ENCODE measurements at regions not wholly inside any gene's neighbourhood (a gene's known extent, or its start where the extent isn't known, plus 50 kb on each side); places are given as distances from the start of the nearest gene placed in this dataset.

DNA sequence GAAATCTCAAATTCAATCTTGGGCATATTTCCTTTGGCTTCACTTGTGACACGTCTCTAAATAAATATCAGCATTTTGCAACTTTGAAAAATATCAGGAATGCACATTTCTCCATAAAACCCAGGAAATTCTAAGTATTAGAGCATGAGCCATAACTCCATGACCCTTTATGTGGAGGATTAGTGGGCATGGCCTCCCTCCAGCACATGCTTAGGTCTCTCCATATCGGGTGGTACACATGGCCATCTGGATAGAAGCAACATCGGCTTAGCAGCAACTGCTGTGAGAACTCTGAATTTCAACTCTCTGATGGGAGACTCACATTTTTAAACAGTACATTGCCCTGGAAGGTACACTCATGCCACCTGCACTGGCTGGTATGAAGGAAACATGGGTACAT, 73.7 kb upstream of the EGFLAM start:
- H3K27me3 ChIP-seq (ENCODE audit: control insufficient read depth in 2 of 2, insufficient read depth in 2 of 2, low read length in 2 of 2), result no peaks in the 10 kb centered on the region
- no peak overlapping the region for H3K9ac ChIP-seq (ENCODE audit: insufficient read depth, low read length, poor library complexity, severe bottlenecking)
- Mint-ChIP-seq H3K4me1 (no peaks in the 10 kb centered on the region), H3K27ac (no peak overlapping the region), H3K9me3 (peaks cover 0 to 3% (median 0%) of the 10 kb centered on the region in 7 donors), H3K36me3 (no peaks in the 10 kb centered on the region), H3K27me3 (ENCODE audit: low read depth in 3 of 3) (peaks cover 2 to 12% (median 2%) of the 10 kb centered on the region in 3 donors), H3K4me3 (no peak overlapping the region)
- no peak overlapping the region for H3K4me3 ChIP-seq (replicated peaks in 1 of 3; ENCODE audit: low read depth in 2 of 3, low read length in 3 of 3)
- H3K79me2 ChIP-seq (ENCODE audit: insufficient read depth, low read length), result no peaks in the 10 kb centered on the region
- no peak for DNase-seq
- intact Hi-C loops (cut with micrococcal nuclease), result no loop called here
- H3K4me1 ChIP-seq (ENCODE audit: control insufficient read depth in 1 of 2, insufficient read depth in 2 of 2, low read length in 2 of 2), result no peaks in the 10 kb centered on the region
- H2AFZ ChIP-seq (ENCODE audit: insufficient read depth, low read depth, low read length, poor library complexity, severe bottlenecking), result no peak overlapping the region
- H3K27ac ChIP-seq (ENCODE audit: low read depth in 1 of 2, low read length in 2 of 2), result no peak overlapping the region
- TF ChIP-seq, protein P1, sequence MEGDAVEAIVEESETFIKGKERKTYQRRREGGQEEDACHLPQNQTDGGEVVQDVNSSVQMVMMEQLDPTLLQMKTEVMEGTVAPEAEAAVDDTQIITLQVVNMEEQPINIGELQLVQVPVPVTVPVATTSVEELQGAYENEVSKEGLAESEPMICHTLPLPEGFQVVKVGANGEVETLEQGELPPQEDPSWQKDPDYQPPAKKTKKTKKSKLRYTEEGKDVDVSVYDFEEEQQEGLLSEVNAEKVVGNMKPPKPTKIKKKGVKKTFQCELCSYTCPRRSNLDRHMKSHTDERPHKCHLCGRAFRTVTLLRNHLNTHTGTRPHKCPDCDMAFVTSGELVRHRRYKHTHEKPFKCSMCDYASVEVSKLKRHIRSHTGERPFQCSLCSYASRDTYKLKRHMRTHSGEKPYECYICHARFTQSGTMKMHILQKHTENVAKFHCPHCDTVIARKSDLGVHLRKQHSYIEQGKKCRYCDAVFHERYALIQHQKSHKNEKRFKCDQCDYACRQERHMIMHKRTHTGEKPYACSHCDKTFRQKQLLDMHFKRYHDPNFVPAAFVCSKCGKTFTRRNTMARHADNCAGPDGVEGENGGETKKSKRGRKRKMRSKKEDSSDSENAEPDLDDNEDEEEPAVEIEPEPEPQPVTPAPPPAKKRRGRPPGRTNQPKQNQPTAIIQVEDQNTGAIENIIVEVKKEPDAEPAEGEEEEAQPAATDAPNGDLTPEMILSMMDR (IDR thresholded peaks at IDR 0.05), result no peak
- H3K36me3 ChIP-seq (replicated peaks in 1 of 2; ENCODE audit: control insufficient read depth in 1 of 2, insufficient read depth in 2 of 2, low read length in 2 of 2), result no peaks in the 10 kb centered on the region
- H3K4me2 ChIP-seq (replicated peaks; ENCODE audit: extremely low read depth, low read length, poor library complexity, severe bottlenecking), result no peak overlapping the region
- WGBS (ENCODE audit: insufficient coverage), result 94% methylated on average over 2 of the region's 3 CpGs
- H3K9me3 ChIP-seq (replicated peaks in 1 of 2; ENCODE audit: control insufficient read depth in 1 of 2, insufficient read depth in 1 of 2, low read length in 2 of 2), result no peaks in the 10 kb centered on the region
- H4K20me1 ChIP-seq (ENCODE audit: insufficient read depth, low read length), result no peaks in the 10 kb centered on the region

GRCh38 chr5:38182991-38183390, 75.4 kb upstream of the EGFLAM start:
- no peaks in the 10 kb centered on the region for H3K79me2 ChIP-seq (ENCODE audit: insufficient read depth, low read length)
- WGBS (ENCODE audit: insufficient coverage), result 90% methylated on average over 5 of the region's 7 CpGs

More at GRCh38 chr5:38182991-38183390, 75.4 kb upstream of the EGFLAM start:
- no peaks in the 10 kb centered on the region for H3K9me3 ChIP-seq (replicated peaks in 1 of 2; ENCODE audit: control insufficient read depth in 1 of 2, insufficient read depth in 1 of 2, low read length in 2 of 2)
- intact Hi-C loops (cut with micrococcal nuclease), result no loop called here
- H3K4me1 Mint-ChIP-seq, result no peaks in the 10 kb centered on the region
- H3K27ac Mint-ChIP-seq, result no peak overlapping the region
- no peak overlapping the region for H3K27ac ChIP-seq (ENCODE audit: low read depth in 1 of 2, low read length in 2 of 2)
- H3K27me3 Mint-ChIP-seq (ENCODE audit: low read depth in 3 of 3), result peaks cover 2 to 5% (median 3%) of the 10 kb centered on the region in 3 donors
- H3K9ac ChIP-seq (ENCODE audit: insufficient read depth, low read length, poor library complexity, severe bottlenecking), result no peak overlapping the region
- peaks cover 0 to 3% (median 0%) of the 10 kb centered on the region in 7 donors for H3K9me3 Mint-ChIP-seq
- H3K4me3 Mint-ChIP-seq, result no peak overlapping the region
- no peak overlapping the region for H3K4me3 ChIP-seq (replicated peaks in 1 of 3; ENCODE audit: low read depth in 2 of 3, low read length in 3 of 3)
- H3K27me3 ChIP-seq (ENCODE audit: control insufficient read depth in 2 of 2, insufficient read depth in 2 of 2, low read length in 2 of 2), result no peaks in the 10 kb centered on the region
- no peak overlapping the region for H3K4me2 ChIP-seq (replicated peaks; ENCODE audit: extremely low read depth, low read length, poor library complexity, severe bottlenecking)
- TF ChIP-seq, protein P1 (IDR thresholded peaks at IDR 0.05), result no peak
- H2AFZ ChIP-seq (ENCODE audit: insufficient read depth, low read depth, low read length, poor library complexity, severe bottlenecking), result no peak overlapping the region
- DNase-seq, result no peak
- no peaks in the 10 kb centered on the region for H3K4me1 ChIP-seq (ENCODE audit: control insufficient read depth in 1 of 2, insufficient read depth in 2 of 2, low read length in 2 of 2)
- H3K36me3 Mint-ChIP-seq, result no peaks in the 10 kb centered on the region
- no peaks in the 10 kb centered on the region for H3K36me3 ChIP-seq (replicated peaks in 1 of 2; ENCODE audit: control insufficient read depth in 1 of 2, insufficient read depth in 2 of 2, low read length in 2 of 2)
- H4K20me1 ChIP-seq (ENCODE audit: insufficient read depth, low read length), result no peaks in the 10 kb centered on the region

Measured in CD14-positive monocyte (primary cell).